Testis (tissue), 2 donors: ENCODE measurements at regions not wholly inside any gene's neighbourhood (a gene's known extent, or its start where the extent isn't known, plus 50 kb on each side); places are given as distances from the start of the nearest gene placed in this dataset.

Source experiments
- CTCF ChIP-seq, 3 experiments: fragments of 450-650 bp in 2 of 3; fragments of 200-600 bp in 1 of 3; sonication (generic) in 1 of 3; IDR thresholded peaks; one replicate each; pipeline ENCODE4 v1.5.1; 2016 to 2019; ENCODE audit warnings: antibody characterized with exemption in 3 of 3, mild to moderate bottlenecking in 2 of 3, moderate library complexity in 1 of 3
- POLR2A ChIP-seq: fragments of 450-650 bp; IDR thresholded peaks from one replicate; pipeline ENCODE4 v1.6.1; 2017; ENCODE audit warnings: antibody characterized with exemption, mild to moderate bottlenecking, moderate library complexity

- no peak for TF ChIP-seq CTCF (IDR thresholded peaks at IDR 0.05)
- no peak for TF ChIP-seq POLR2A
Measured at GRCh38 chr13:74219566-74219965, 85.4 kb upstream of the KLF12 start.
